Mucosa of stomach (tissue), 1 donor: ENCODE measurements at regions not wholly inside any gene's neighbourhood (a gene's known extent, or its start where the extent isn't known, plus 50 kb on each side); places are given as distances from the start of the nearest gene placed in this dataset.

Experiments
- H3K27me3 ChIP-seq: one replicate; pipeline ENCODE4 v1.7.0; 2013; ENCODE audit warnings: mild to moderate bottlenecking, low read length; ENCODE audit not compliant: control insufficient read depth, insufficient read depth
- H3K36me3 ChIP-seq: one replicate; pipeline ENCODE4 v1.7.0; 2013; ENCODE audit warnings: low read length; ENCODE audit not compliant: control insufficient read depth, insufficient read depth
- H3K4me1 ChIP-seq: one replicate; pipeline ENCODE4 v1.7.0; 2013; ENCODE audit warnings: mild to moderate bottlenecking, low read length; ENCODE audit not compliant: control insufficient read depth, insufficient read depth
- H3K4me3 ChIP-seq: one replicate; pipeline ENCODE4 v1.7.0; 2013; ENCODE audit warnings: low read length
- H3K9ac ChIP-seq: one replicate; pipeline ENCODE4 v1.7.0; 2013; ENCODE audit warnings: mild to moderate bottlenecking, low read length, moderate library complexity
- H3K9me3 ChIP-seq: one replicate; pipeline ENCODE4 v1.7.0; 2013; ENCODE audit warnings: mild to moderate bottlenecking, low read length, moderate library complexity; ENCODE audit not compliant: control insufficient read depth
- donor health status: Pancreatic carcinoma.

- Histone ChIP-seq H3K36me3 (no peaks in the 10 kb centered on the region), H3K9me3 (no peaks in the 10 kb centered on the region), H3K4me1 (no peaks in the 10 kb centered on the region), H3K9ac (no peak overlapping the region), H3K27me3 (no peaks in the 10 kb centered on the region), H3K4me3 (no peak overlapping the region)
Observed at GRCh38 chr22:27554841-27555456, 246.6 kb downstream of the MN1 start.

DNA sequence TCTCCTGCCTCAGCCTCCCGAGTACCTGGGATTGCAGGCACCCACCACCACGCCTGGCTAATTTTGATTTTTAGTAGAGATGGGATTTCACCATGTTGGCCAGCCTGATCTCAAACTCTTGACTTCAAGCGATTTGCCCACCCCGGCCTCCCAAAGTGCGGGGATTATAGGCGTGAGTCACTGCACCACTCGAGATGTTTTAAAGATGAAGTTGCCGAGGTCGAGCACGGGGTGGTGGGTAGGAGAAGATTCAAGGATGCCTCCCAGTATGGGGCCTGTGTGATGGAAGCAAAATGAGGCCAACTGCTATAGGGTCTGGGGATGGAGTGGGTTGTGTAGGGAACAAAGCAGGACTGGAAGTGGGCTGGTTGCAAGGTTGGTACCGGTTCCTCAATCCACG is 245.2 kb downstream of the MN1 start:
- H3K9me3 ChIP-seq = no peaks in the 10 kb centered on the region
- no peak overlapping the region for H3K4me3 ChIP-seq
- H3K36me3 ChIP-seq = no peaks in the 10 kb centered on the region
- no peaks in the 10 kb centered on the region for H3K4me1 ChIP-seq
- H3K27me3 ChIP-seq = no peaks in the 10 kb centered on the region
- no peak overlapping the region for H3K9ac ChIP-seq

- H3K36me3 ChIP-seq = no peaks in the 10 kb centered on the region
- no peak overlapping the region for H3K4me3 ChIP-seq
- no peaks in the 10 kb centered on the region for H3K9me3 ChIP-seq
- H3K27me3 ChIP-seq = no peaks in the 10 kb centered on the region
- H3K4me1 ChIP-seq = no peaks in the 10 kb centered on the region
- no peak overlapping the region for H3K9ac ChIP-seq
Observed at GRCh38 chr22:27557286-27558008, 244.1 kb downstream of the MN1 start.

DNA sequence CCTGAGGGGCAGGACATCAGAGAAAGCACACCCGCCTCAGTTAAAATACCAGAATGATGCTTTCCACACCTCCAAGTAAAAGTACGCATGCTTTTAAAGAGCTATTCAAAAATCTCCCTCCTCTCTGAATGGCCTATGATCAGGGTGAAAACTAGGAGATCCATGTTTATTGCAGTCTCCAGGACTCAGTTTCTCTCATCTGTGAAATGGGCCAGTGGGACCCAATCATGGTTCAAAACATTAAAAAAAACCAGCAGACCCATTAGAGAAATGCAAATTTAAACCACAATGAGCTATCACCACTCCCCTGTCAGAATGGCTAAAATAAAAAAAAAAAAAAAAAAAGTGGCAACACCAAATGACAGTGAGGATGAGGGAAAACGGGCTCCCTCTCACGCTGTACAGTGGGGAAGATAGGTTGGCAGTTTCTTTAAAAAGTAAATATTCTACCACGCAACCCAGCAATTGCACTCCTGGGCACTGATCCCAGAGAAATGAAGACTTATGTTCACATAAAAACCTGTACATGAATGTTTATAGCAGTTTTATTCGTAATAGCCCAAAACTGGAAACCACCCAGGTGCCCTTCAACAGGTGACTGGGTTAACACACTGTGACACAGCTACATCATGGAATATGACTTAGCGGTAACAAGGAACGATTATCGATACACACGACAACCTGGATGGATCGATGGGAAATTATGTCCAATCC is 242.7 kb downstream of the MN1 start:
- Histone ChIP-seq H3K4me1 (no peaks in the 10 kb centered on the region), H3K27me3 (no peaks in the 10 kb centered on the region), H3K9me3 (no peaks in the 10 kb centered on the region), H3K36me3 (no peaks in the 10 kb centered on the region), H3K9ac (no peak overlapping the region), H3K4me3 (no peak overlapping the region)

DNA sequence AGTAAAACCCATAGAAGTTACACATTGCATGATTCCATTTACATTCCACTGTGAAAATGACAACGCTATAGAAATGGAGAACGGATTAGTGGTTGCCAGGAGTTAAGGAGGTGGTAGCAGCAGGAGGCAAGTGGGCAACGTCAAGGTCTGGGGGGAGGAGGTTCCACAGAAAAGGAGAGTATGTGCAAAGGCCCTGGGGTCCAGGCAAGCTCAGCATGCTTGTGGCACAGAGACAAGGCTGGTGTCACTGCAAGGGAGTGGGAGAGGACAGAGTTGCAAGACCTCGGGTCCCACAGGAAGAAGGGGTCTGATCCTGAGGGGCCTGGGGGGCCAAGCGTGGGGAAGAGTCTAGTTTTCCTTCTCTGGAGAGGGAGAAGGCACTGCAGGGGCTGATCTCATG is 240.8 kb downstream of the MN1 start:
- Histone ChIP-seq H3K4me1 (no peaks in the 10 kb centered on the region), H3K9me3 (no peaks in the 10 kb centered on the region), H3K36me3 (no peaks in the 10 kb centered on the region), H3K9ac (no peak overlapping the region), H3K27me3 (no peaks in the 10 kb centered on the region), H3K4me3 (no peak overlapping the region)

DNA sequence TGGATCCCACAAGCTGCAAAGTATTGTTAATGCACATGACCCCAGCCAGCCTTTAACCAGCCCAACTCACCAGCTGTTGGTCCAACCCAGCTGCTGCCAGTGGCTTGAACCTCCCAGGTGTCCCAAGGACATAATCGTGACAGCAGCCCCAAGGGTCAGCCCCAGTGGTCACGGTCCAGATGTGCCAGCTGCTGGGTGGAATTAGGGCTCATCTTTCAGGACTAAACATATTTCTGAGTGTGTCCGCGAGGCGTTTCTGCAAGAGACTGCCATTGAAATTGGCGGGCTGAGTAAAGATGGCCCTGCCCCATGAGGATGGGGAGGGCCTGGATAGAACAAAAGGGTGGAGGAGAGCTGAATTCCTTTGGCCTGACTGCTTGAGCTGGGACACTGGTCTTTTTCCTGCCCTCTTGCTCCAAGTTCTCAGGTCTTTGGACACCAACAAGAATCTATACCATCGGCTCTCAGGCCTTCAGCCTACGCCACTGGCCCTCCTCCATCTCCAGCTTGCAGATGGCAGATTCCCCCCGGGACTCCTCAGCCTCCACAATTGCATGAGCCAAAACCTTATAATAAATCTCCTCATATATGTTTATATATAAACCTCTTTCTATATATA is 240.2 kb downstream of the MN1 start:
- no peaks in the 10 kb centered on the region for H3K4me1 ChIP-seq
- no peaks in the 10 kb centered on the region for H3K9me3 ChIP-seq
- H3K4me3 ChIP-seq = no peak overlapping the region
- H3K36me3 ChIP-seq = no peaks in the 10 kb centered on the region
- H3K9ac ChIP-seq = no peak overlapping the region
- H3K27me3 ChIP-seq = no peaks in the 10 kb centered on the region

DNA sequence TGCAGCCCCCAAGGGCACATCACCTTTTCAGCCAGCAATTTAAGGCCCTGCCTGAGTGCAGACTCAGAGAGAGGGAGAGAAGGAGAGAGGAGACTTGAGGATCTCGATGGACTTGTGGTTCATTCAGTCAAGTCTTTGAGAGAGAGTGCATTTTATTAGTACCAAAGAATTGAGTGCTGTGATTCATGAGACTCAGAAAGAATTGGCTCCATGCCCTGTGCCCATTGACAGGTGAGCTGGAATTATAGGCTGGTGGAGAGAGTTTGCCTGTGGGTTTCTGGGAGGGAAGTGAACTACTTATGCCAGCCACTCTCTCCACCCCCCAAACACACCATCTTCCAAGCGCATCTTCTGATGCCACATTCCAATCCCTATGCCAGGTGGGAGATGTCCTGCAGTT is 236.8 kb downstream of the MN1 start:
- Histone ChIP-seq H3K9me3 (no peaks in the 10 kb centered on the region), H3K27me3 (peaks cover 6% of the 10 kb centered on the region), H3K9ac (no peak overlapping the region), H3K4me1 (no peaks in the 10 kb centered on the region), H3K36me3 (no peaks in the 10 kb centered on the region), H3K4me3 (no peak overlapping the region)

DNA sequence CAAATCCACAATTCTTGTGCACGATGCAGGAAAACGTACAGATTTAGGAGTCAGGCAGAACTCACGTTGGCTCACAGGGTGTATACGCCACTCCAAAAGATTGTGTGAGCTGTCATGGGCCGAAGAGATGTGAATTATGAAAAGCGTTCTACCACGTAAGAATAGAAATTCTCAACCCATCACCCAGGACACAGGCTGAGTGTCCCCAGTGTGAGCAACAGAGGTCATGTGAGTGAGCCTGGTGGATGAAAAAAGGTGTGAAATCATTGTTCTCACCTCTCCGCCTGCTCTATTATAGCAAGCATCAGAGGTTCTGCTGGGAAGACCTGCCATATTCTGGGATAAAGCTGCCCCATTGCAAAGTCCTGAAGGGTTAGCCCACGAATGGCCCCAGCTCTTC is 235.0 kb downstream of the MN1 start:
- H3K4me3 ChIP-seq = no peak overlapping the region
- no peaks in the 10 kb centered on the region for H3K9me3 ChIP-seq
- H3K4me1 ChIP-seq = no peaks in the 10 kb centered on the region
- H3K36me3 ChIP-seq = no peaks in the 10 kb centered on the region
- peaks cover 6% of the 10 kb centered on the region for H3K27me3 ChIP-seq
- no peak overlapping the region for H3K9ac ChIP-seq

DNA sequence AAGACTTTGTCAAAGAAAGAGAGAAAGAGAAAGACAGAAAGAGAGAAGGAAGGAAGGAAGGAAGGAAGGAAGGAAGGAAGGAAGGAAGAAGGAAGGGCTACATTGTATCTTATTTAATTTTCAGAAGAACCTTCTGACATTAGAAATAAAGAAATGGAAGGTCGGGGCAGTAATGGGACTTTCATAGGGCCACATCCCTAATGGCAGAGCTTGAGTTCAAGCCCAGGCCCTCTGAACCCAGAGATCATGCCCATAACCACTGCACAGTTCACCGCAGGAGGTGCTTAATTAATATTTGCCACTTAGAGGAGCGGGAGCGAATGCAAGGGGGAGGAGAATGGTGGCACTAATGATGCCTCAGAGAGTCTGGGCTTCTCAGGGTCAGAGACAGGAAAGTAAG is 233.3 kb downstream of the MN1 start:
- Histone ChIP-seq H3K9me3 (no peaks in the 10 kb centered on the region), H3K36me3 (no peaks in the 10 kb centered on the region), H3K9ac (no peak overlapping the region), H3K4me3 (no peak overlapping the region), H3K4me1 (no peaks in the 10 kb centered on the region), H3K27me3 (peaks cover 6% of the 10 kb centered on the region)

- Histone ChIP-seq H3K4me1 (no peaks in the 10 kb centered on the region), H3K9me3 (no peaks in the 10 kb centered on the region), H3K27me3 (peaks cover 10% of the 10 kb centered on the region), H3K4me3 (no peak overlapping the region), H3K36me3 (no peaks in the 10 kb centered on the region), H3K9ac (no peak overlapping the region)
Observed at GRCh38 chr22:27571463-27572277, 229.9 kb downstream of the MN1 start.

GRCh38 chr22:27572278-27572666 is 229.3 kb downstream of the MN1 start:
- no peak overlapping the region for H3K9ac ChIP-seq
- H3K4me1 ChIP-seq = no peaks in the 10 kb centered on the region
- no peaks in the 10 kb centered on the region for H3K36me3 ChIP-seq
- H3K4me3 ChIP-seq = no peak overlapping the region
- H3K9me3 ChIP-seq = no peaks in the 10 kb centered on the region
- peaks cover 10% of the 10 kb centered on the region for H3K27me3 ChIP-seq
